CD4-positive, alpha-beta T cell (primary cell): ENCODE measurements at regions not wholly inside any gene's neighbourhood (a gene's known extent, or its start where the extent isn't known, plus 50 kb on each side); places are given as distances from the start of the nearest gene placed in this dataset.
"Not testable (repeated sequence)": the region's sequence is repeated elsewhere in the genome, so short reads cannot be mapped to it uniquely, and the experiment has no call there.

Source experiments
- ATAC-seq: fragments of 200-7000 bp; cut with Tn5 transposase; one replicate; pipeline ENCODE4 v1.10.0; 2022; ENCODE audit warnings: mild to moderate bottlenecking; ENCODE audit not compliant: poor library complexity
- CTCF ChIA-PET: fragments of 350-600 bp; sonication (Branson Sonifier 250); formaldehyde crosslinking; loops from one replicate; lab custom pipeline; 2021; ENCODE audit warnings: antibody characterized with exemption, inconsistent platforms; lab: Charles Lee
- POLR2A ChIA-PET: fragments of 350-600 bp; sonication (Branson Sonifier 250); formaldehyde crosslinking; loops from one replicate; lab custom pipeline; 2021; ENCODE audit warnings: antibody characterized with exemption, inconsistent platforms; lab: Charles Lee
- DNase-seq, 14 experiments: peaks; one replicate each; pipeline ENCODE4 v3.0.0-alpha.2; 2013 to 2020; ENCODE audit warnings: mixed read lengths in 2 of 14
- H3K27ac ChIP-seq, 2 donors: one replicate each; pipeline versions ENCODE4 v1.5.1 to v1.7.0; 2013; ENCODE audit warnings: low read length in 2 of 2, low read depth in 1 of 2, mild to moderate bottlenecking in 1 of 2
- H3K27me3 ChIP-seq, 2 experiments: 1 replicate in 1 of 2; 2 replicates in 1 of 2; pipeline versions ENCODE4 v1.6.1 to v1.7.0; 2013; ENCODE audit warnings: low read length in 2 of 2, control low read depth in 1 of 2, mild to moderate bottlenecking in 1 of 2, moderate library complexity in 1 of 2; ENCODE audit not compliant: insufficient read depth in 2 of 2, control insufficient read depth in 1 of 2
- H3K36me3 ChIP-seq: one replicate; pipeline ENCODE4 v1.6.1; 2013; ENCODE audit warnings: low read length, control low read depth; ENCODE audit not compliant: insufficient read depth
- H3K4me1 ChIP-seq: one replicate; pipeline ENCODE4 v1.6.1; 2013; ENCODE audit warnings: low read length, control low read depth; ENCODE audit not compliant: insufficient read depth
- H3K4me3 ChIP-seq: one replicate; pipeline ENCODE4 v1.5.1; 2013; ENCODE audit warnings: mild to moderate bottlenecking, low read length, moderate library complexity
- H3K9me3 ChIP-seq, 2 experiments: 1 replicate in 1 of 2; 2 replicates in 1 of 2; pipeline versions ENCODE4 v1.6.1 to v1.7.0; 2013; ENCODE audit warnings: low read length in 2 of 2, mild to moderate bottlenecking in 2 of 2, control low read depth in 1 of 2, moderate library complexity in 1 of 2; ENCODE audit not compliant: control insufficient read depth in 1 of 2, insufficient read depth in 1 of 2
- H3K27ac Mint-ChIP-seq: one replicate; pipeline ENCODE4 v1.8.0; 2020; ENCODE audit warnings: mixed read lengths
- H3K27me3 Mint-ChIP-seq: one replicate; pipeline ENCODE4 v1.8.0; 2021; ENCODE audit warnings: mixed read lengths
- H3K36me3 Mint-ChIP-seq: one replicate; pipeline ENCODE4 v1.8.0; 2021; ENCODE audit warnings: low read depth, mixed read lengths
- H3K4me1 Mint-ChIP-seq: one replicate; pipeline ENCODE4 v1.8.0; 2021; ENCODE audit warnings: low read depth, mixed read lengths
- H3K4me3 Mint-ChIP-seq: one replicate; pipeline ENCODE4 v1.8.0; 2020; ENCODE audit warnings: mild to moderate bottlenecking, mixed read lengths
- H3K9me3 Mint-ChIP-seq: one replicate; pipeline ENCODE4 v1.8.0; 2020; ENCODE audit warnings: mixed read lengths
- CTCF ChIP-seq: fragments of 200-600 bp; IDR thresholded peaks from one replicate; pipeline ENCODE4 v1.8.0; 2022; ENCODE audit warnings: antibody characterized with exemption, mild to moderate bottlenecking
- intact Hi-C, 2 experiments: fragments of 100-400 bp; cut with DNase I in 1 of 2; cut with micrococcal nuclease in 1 of 2; formaldehyde crosslinking; loops; one replicate each; pipeline versions ENCODE4 v1.15.1 to v1.9.0; 2023 to 2025; cut with DNase I, micrococcal nuclease

GRCh38 chr3:102360183-102360860 lies 74.5 kb upstream of the ZPLD1 start:
- intact Hi-C loops = no loop called here
- Mint-ChIP-seq H3K27me3 (peaks cover 11% of the 10 kb centered on the region), H3K4me1 (no peaks in the 10 kb centered on the region), H3K9me3 (peaks cover 10% of the 10 kb centered on the region), H3K36me3 (no peaks in the 10 kb centered on the region), H3K27ac (no peak overlapping the region), H3K4me3 (no peak overlapping the region)
- no peaks in the 10 kb centered on the region for H3K27me3 ChIP-seq
- ChIA-PET CTCF (no interaction called here), POLR2A (no interaction called here)
- H3K4me1 ChIP-seq = no peaks in the 10 kb centered on the region
- H3K4me3 ChIP-seq = no peak overlapping the region
- DNase-seq = no peak
- no peaks in the 10 kb centered on the region for H3K36me3 ChIP-seq
- no peak for ATAC-seq
- no peak overlapping the region for H3K27ac ChIP-seq
- no peak for TF ChIP-seq CTCF
- H3K9me3 ChIP-seq = peaks cover 12 to 14% of the 10 kb centered on the region in 2 experiments

GRCh38 chr3:102361101-102361500 lies 73.7 kb upstream of the ZPLD1 start:
- no peak overlapping the region for H3K27ac ChIP-seq
- H3K27me3 Mint-ChIP-seq = peaks cover 11% of the 10 kb centered on the region
- H3K4me1 ChIP-seq = no peaks in the 10 kb centered on the region
- H3K4me3 ChIP-seq = no peak overlapping the region
- no peaks in the 10 kb centered on the region for H3K27me3 ChIP-seq
- H3K4me1 Mint-ChIP-seq = no peaks in the 10 kb centered on the region
- no peaks in the 10 kb centered on the region for H3K36me3 Mint-ChIP-seq
- DNase-seq (no peak), ATAC-seq (no peak)
- H3K9me3 ChIP-seq = peaks cover 12 to 14% of the 10 kb centered on the region in 2 experiments
- ChIA-PET CTCF (no interaction called here), POLR2A (no interaction called here)
- no peak overlapping the region for H3K27ac Mint-ChIP-seq
- intact Hi-C loops = no loop called here
- H3K9me3 Mint-ChIP-seq = peaks cover 17% of the 10 kb centered on the region
- H3K4me3 Mint-ChIP-seq = no peak overlapping the region
- no peaks in the 10 kb centered on the region for H3K36me3 ChIP-seq
- no peak for TF ChIP-seq CTCF

GRCh38 chr3:102366116-102366515 lies 68.7 kb upstream of the ZPLD1 start:
- H3K27me3 Mint-ChIP-seq, H3K27me3 ChIP-seq, POLR2A ChIA-PET, H3K4me1 Mint-ChIP-seq, H3K4me1 ChIP-seq, H3K36me3 Mint-ChIP-seq, H3K4me3 Mint-ChIP-seq, H3K27ac Mint-ChIP-seq, H3K36me3 ChIP-seq, ATAC-seq, CTCF ChIA-PET, intact Hi-C loops, DNase-seq, H3K27ac ChIP-seq, H3K4me3 ChIP-seq: not testable (repeated sequence)
- peaks cover 21% of the 10 kb centered on the region for H3K9me3 Mint-ChIP-seq
- H3K9me3 ChIP-seq = peaks cover 12 to 14% of the 10 kb centered on the region in 2 experiments
